NCI-H82 (cell line): ENCODE measurements at regions not wholly inside any gene's neighbourhood (a gene's known extent, or its start where the extent isn't known, plus 50 kb on each side); places are given as distances from the start of the nearest gene placed in this dataset.
"Not testable (repeated sequence)": the region's sequence is repeated elsewhere in the genome, so short reads cannot be mapped to it uniquely, and the experiment has no call there.

Experiments
- DNase-seq: peaks from one replicate; lab custom pipeline; 2025; lab: John Stamatoyannopoulos, UW

DNA sequence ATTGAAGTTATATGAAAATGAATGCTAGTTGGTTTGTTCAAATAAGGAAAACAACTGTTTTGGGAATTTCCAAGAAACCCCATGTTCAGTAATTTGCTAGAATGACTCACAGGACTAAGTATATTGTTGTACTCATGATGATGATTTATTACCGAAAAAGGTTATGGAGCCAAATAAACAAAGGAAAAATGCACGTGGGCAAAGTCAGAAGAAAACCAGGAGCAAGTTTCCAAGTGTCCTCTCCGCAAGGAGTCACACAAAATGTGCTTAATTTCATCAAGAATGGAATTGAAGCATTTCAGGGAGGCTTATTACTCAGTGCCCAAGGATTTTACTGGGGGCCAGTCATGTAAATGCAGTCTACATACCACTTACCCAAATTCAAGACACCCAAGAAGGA is 1652.4 kb upstream of the TMEFF2 start:
- no peak for DNase-seq

GRCh38 chr2:193845604-193846003 is 1650.9 kb upstream of the TMEFF2 start:
- DNase-seq, result no peak

- no peak for DNase-seq
These were observed 1648.9 kb upstream of the TMEFF2 start for GRCh38 chr2:193843675-193844074.

DNA sequence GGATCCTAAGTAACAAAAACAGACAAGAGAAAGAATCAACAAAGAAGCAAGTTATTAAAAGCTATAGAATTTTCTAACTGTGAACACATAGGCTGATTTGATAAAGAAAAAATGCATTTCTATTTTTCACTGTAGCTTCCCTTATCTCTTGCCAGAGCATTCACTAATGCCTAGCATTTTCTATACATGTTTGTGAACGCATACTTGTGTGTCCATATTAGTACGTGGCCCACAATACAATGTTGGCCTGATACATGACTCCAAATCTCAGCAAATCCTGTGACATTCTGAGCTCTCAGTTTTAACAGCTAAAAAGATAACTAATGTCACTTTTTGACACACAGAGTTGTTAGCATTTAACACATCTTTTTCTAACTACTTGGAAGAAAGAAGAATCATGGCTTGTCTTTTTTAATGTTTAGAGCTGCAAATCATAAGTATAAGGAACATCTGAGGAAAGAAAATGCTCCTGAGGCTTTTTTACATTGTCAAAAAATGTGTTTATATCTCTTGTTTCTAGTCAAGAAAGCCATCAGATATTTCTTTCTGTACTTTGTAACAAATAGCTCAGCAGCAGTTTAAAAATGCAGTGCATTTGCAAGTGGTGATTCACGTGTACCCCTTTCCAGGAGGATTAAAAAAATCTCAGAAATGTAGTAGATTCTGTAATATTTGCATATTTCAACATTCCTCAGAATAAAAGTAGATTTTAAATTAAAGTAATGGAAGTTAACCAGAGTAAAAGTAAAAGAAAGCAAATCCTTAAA is 1646.8 kb upstream of the TMEFF2 start:
- DNase-seq, result no peak

DNA sequence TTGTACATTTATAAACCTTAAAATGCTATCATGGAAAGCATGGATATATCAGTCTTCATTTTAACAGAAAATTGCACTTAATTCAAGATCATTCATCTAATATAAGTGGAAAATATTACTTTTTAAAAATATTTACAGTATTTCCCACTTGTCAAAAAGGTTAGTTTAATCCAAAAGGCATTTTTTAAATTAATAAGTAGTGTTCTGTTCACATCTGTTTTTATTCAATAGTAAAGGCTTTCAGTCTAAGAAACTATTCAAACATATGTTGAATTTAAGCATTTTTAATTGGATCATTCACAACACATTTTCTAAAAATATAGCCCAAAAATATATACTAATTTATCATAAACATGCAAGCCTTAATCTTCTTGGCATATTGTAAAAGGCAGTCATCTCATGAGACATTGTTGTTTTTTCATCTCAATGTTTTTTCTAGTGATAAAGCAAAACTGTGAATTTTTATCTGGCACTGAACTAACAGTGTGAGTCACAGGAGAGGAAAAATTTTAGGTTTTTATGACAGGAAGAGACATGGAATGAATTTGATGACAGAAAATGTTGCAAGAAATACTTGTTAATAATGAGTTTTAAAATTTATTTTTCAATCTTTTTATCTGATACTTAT is 1642.5 kb upstream of the TMEFF2 start:
- DNase-seq, result no peak

GRCh38 chr2:193836424-193837006 is 1641.8 kb upstream of the TMEFF2 start:
- not testable (repeated sequence) for DNase-seq

DNA sequence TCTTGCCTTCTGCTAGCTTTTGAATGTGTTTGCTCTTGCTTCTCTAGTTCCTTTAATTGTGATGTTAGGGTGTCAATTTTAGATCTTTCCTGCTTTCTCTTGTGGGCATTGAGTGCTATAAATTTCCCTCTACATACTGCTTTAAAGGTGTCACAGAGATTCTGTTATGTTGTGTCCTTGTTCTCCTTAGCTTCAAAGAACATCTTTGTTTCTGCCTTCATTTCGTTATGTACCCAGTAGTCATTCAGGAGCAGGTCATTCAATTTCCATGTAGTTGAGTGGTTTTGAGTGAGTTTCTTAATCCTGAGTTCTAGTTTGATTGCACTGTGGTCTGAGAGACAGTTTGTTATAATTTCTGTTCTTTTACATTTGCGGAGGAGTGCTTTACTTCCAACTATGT is 1639.2 kb upstream of the TMEFF2 start:
- DNase-seq, result not testable (repeated sequence)

- DNase-seq, result no peak
These were observed 1629.7 kb upstream of the TMEFF2 start for GRCh38 chr2:193824474-193824873.

- DNase-seq, result no peak
These were observed 1624.2 kb upstream of the TMEFF2 start for GRCh38 chr2:193818801-193819499.

DNA sequence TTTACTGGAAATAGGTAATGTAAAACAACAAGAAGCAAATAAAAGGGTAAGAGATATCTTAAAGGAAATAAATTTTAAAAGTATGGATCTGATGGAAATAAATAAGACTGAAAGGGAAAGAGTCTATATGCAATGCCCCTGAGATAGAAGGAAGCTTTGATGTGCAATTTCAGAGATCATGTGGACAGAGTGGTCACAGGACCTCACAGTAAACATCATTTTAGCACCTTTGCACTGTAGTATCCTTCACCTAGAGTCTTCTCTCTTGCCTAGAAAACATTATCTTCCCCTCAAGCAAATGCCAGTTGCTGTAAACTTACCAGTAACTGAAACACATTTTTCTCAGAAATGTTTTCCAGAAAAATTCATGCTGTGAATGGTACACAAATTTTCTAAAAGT is 1621.3 kb upstream of the TMEFF2 start:
- DNase-seq, result no peak

DNA sequence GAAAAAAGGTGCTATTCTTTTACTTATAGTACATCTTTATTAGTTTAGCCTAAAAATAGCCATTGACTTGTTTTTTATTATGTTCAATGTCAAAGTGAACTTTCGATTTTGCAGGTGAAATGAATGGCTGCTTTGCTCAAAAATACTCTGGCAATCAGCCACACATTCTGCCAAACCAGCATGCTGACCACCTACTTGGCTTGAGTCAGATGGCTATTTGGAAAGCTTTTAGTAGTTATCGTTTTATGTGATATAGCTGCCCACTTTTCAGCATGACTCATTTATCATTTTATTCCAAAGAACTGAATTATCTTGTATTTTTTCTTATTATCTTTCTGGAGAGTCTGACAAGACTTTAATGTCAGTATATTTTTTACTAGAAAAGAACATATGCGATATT is 1615.8 kb upstream of the TMEFF2 start:
- no peak for DNase-seq

DNA sequence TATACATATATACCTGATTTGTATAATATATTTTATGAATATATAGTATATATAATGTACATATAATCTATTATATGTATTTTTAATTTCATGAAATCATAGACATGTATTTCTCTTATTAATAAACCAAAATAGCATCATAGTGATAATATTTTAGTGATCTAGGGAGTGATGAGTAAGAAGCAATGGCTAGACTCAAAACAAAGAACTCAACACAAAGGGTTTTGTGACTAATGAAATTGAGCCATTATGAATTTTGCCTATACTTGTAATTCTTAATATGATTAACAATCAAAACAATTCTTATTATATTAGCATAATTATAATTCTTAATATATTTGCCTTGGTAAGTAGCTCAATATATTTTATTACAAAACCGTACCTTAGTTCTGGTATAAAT is 1614.1 kb upstream of the TMEFF2 start:
- no peak for DNase-seq

GRCh38 chr2:193806088-193806774 is 1611.5 kb upstream of the TMEFF2 start:
- DNase-seq, result no peak

- DNase-seq, result no peak
These were observed 1602.1 kb upstream of the TMEFF2 start for GRCh38 chr2:193796847-193797246.

- no peak for DNase-seq
These were observed 1599.2 kb upstream of the TMEFF2 start for GRCh38 chr2:193793914-193794313.

- no peak for DNase-seq
These were observed 1588.9 kb upstream of the TMEFF2 start for GRCh38 chr2:193783681-193784080.

GRCh38 chr2:193778293-193778692 is 1583.6 kb upstream of the TMEFF2 start:
- no peak for DNase-seq

- DNase-seq, result peak; percentile 69
These were observed 1582.3 kb upstream of the TMEFF2 start for GRCh38 chr2:193776988-193777387.

DNA sequence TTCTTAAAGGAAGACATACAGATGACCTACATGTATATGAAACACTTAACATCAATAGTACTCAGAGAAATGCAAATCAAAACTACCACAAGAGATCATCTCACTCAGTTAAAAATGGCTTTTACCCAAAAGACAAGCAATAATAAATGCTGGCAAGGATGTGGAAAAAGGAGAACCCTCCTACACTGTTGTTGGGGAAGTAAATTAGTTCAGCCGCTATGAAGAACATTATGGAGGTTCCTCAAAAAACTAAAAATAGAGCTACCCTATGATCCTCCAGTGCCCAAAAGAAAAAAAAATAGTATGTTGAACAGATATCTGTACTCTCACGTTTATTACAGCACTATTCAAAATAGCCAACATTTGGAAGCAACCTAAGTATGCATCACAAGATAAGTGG is 1579.4 kb upstream of the TMEFF2 start:
- no peak for DNase-seq

- DNase-seq, result no peak
These were observed 1556.6 kb upstream of the TMEFF2 start for GRCh38 chr2:193751299-193751698.

GRCh38 chr2:193749485-193749884 is 1554.8 kb upstream of the TMEFF2 start:
- no peak for DNase-seq

- no peak for DNase-seq
These were observed 1548.4 kb upstream of the TMEFF2 start for GRCh38 chr2:193743089-193743488.
